ENCODE measurements at regions not wholly inside any gene's neighbourhood (a gene's known extent, or its start where the extent isn't known, plus 50 kb on each side); places are given as distances from the start of the nearest gene placed in this dataset.

DNA sequence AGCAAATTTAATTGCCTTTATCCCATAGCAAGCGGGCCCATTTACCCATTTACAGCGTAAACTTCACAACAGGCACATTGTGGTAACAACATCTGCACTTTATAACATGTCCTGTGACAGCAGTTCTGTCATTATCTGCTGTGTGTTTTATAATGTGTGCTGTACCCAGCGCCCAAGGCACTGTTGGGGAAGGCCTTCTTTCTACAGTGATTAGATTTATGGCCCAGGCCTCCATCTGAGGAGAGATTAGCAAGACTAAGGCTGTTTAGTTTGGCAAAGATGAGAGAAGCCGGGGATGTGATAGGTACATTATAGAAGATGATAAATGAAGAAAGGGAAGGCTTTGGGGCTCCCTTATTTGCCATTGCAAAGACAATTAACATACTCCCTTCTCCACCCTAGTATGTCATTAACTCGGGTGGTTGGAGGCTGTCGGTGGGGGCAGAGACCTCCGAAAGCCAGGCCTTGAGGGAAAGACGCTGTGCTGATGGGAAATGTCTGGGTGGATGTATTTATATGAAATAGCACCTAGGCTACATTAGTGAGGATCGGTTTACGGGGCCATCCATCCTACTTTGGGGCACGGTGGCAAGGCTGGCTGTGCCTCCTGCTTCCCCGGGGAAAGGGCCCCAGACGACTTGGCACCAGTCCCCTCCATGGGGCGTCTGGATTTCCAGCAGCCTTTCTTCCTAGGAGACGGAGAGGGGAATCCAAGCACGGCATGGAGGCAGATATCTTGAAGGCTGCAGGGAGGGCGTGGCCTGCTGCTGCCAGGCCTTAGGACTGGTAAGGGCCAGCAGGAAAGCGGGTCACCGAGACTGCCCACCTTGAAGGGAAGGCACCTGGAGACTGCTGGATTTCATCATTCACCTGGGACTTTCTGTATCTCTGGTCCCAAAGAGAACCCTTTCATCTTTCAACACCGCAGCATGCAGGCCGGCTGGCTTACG is 64.3 kb upstream of the PTCH1 start:
- intact Hi-C loops (cut with micrococcal nuclease; ENCODE audit: unreplicated experiment), result no loop called here

More for the DNA sequence above, 64.3 kb upstream of the PTCH1 start:
- Histone ChIP-seq H3K9ac (ENCODE audit: control insufficient read depth, insufficient read depth, low read length) (no peak overlapping the region), H4K20me1 (ENCODE audit: control insufficient read depth, insufficient read depth) (no peaks in the 10 kb centered on the region), H3K4me3 (no peak overlapping the region), H3K36me3 (ENCODE audit: control insufficient read depth in 2 of 2, insufficient read depth in 2 of 2, low read length in 1 of 2) (no peaks in the 10 kb centered on the region), H2AFZ (ENCODE audit: control insufficient read depth, low read depth, low read length) (no peak overlapping the region), H3K27me3 (replicated peaks in 1 of 2; ENCODE audit: control insufficient read depth in 2 of 2, insufficient read depth in 2 of 2, low read length in 1 of 2) (no peaks in the 10 kb centered on the region), H3K4me1 (ENCODE audit: control insufficient read depth, insufficient read depth, low read length) (no peaks in the 10 kb centered on the region), H3K79me2 (ENCODE audit: control insufficient read depth, insufficient read depth, low read length) (no peaks in the 10 kb centered on the region), H3K27ac (ENCODE audit: control insufficient read depth, insufficient read depth) (no peak overlapping the region), H3K9me3 (replicated peaks; ENCODE audit: control insufficient read depth, insufficient read depth, low read length) (no peaks in the 10 kb centered on the region), H3K4me2 (ENCODE audit: control insufficient read depth, insufficient read depth) (no peak overlapping the region)
- in situ Hi-C loops (cut with MboI), result no loop called here
- RAD21 ChIA-PET (ENCODE audit: unreplicated experiment), result no interaction called here
- FAIRE-seq (no peak), DNase-seq (ENCODE audit: low read depth, low spot score) (no peak), ATAC-seq (no peak)
- CTCF ChIA-PET, result no interaction called here
- no TSS peak for BruUV-seq (replicated peaks)
- TF ChIP-seq POLR2AphosphoS2 (IDR thresholded peaks at IDR 0.05; ENCODE audit: low read depth, low read length) (no peak), RBBP5 (conservative IDR thresholded peaks at IDR 0.05) (no peak), NR2F1 (conservative IDR thresholded peaks at IDR 0.05) (no peak), ZNF622 (IDR thresholded peaks at IDR 0.05) (no peak), MEF2A (IDR thresholded peaks at IDR 0.05; ENCODE audit: insufficient read depth, low read depth, low read length) (no peak), TBL1XR1 (IDR thresholded peaks at IDR 0.05; ENCODE audit: low read depth, low read length) (no peak), CHD1 (IDR thresholded peaks at IDR 0.05; ENCODE audit: low read depth, low read length) (no peak), JUNB (IDR thresholded peaks at IDR 0.05) (no peak), DPF2 (IDR thresholded peaks at IDR 0.05) (no peak), EP300 (IDR thresholded peaks at IDR 0.05; ENCODE audit: borderline replicate concordance in 1 of 2, control insufficient read depth in 1 of 2, low read depth in 2 of 2, low read length in 2 of 2) (no peak), SMAD5 (IDR thresholded peaks at IDR 0.05; ENCODE audit: low read depth) (no peak), GATAD2B (conservative IDR thresholded peaks at IDR 0.05; ENCODE audit: low read depth) (no peak), SMAD1 (IDR thresholded peaks at IDR 0.05; ENCODE audit: low read depth, partially characterized antibody) (no peak)
- TF ChIP-seq, protein P1, sequence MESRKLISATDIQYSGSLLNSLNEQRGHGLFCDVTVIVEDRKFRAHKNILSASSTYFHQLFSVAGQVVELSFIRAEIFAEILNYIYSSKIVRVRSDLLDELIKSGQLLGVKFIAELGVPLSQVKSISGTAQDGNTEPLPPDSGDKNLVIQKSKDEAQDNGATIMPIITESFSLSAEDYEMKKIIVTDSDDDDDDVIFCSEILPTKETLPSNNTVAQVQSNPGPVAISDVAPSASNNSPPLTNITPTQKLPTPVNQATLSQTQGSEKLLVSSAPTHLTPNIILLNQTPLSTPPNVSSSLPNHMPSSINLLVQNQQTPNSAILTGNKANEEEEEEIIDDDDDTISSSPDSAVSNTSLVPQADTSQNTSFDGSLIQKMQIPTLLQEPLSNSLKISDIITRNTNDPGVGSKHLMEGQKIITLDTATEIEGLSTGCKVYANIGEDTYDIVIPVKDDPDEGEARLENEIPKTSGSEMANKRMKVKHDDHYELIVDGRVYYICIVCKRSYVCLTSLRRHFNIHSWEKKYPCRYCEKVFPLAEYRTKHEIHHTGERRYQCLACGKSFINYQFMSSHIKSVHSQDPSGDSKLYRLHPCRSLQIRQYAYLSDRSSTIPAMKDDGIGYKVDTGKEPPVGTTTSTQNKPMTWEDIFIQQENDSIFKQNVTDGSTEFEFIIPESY (IDR thresholded peaks at IDR 0.05), result no peak
- TF ChIP-seq, protein P2, sequence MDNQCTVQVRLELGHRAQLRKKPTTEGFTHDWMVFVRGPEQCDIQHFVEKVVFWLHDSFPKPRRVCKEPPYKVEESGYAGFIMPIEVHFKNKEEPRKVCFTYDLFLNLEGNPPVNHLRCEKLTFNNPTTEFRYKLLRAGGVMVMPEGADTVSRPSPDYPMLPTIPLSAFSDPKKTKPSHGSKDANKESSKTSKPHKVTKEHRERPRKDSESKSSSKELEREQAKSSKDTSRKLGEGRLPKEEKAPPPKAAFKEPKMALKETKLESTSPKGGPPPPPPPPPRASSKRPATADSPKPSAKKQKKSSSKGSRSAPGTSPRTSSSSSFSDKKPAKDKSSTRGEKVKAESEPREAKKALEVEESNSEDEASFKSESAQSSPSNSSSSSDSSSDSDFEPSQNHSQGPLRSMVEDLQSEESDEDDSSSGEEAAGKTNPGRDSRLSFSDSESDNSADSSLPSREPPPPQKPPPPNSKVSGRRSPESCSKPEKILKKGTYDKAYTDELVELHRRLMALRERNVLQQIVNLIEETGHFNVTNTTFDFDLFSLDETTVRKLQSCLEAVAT (IDR thresholded peaks at IDR 0.05), result no peak
- POLR2A ChIA-PET, result no interaction called here
- 53% methylated on average over 22 of the region's 22 CpGs for WGBS (ENCODE audit: insufficient coverage, insufficient replicate concordance, low lambda C conversion rate, missing lambda C conversion rate)
- SMC1A ChIA-PET (ENCODE audit: uncharacterized antibody, unreplicated experiment), result no interaction called here
